HepG2 (cell line): ENCODE measurements at regions not wholly inside any gene's neighbourhood (a gene's known extent, or its start where the extent isn't known, plus 50 kb on each side); places are given as distances from the start of the nearest gene placed in this dataset.

Experiments
- ATAC-seq: fragments of 200-7000 bp; cut with Tn5 transposase; 3 replicates; pipeline ENCODE4 v1.9.1; 2020; ENCODE audit warnings: mild to moderate bottlenecking, moderate library complexity
- BruUV-seq: library from RNA; stranded (reverse); fragments of 400-500 nt; replicated peaks from 2 replicates; lab custom pipeline; 2021; lab: Mats Ljungman, UMichigan
- CTCF ChIA-PET: fragments of 300-600 bp; formaldehyde crosslinking; extraction: SDS; loops from one replicate; lab custom pipeline; 2021; ENCODE audit warnings: low total read pairs, inconsistent platforms, low intra/inter-chr PET ratio; lab: Yijun Ruan, JAX
- POLR2A ChIA-PET: fragments of 350-600 bp; sonication (Branson Sonifier 250); formaldehyde crosslinking; loops from one replicate; lab custom pipeline; 2020; ENCODE audit warnings: antibody characterized with exemption, inconsistent platforms; lab: Yijun Ruan, JAX
- DNase-seq: peaks from one replicate; pipeline ENCODE4 v3.0.0-alpha.2; 2015; ENCODE audit warnings: low spot score
- FAIRE-seq: peaks from 3 replicates; lab custom pipeline; 2011; peaks lifted over from hg19 to GRCh38; lab: Jason Lieb, UNC
- H2AFZ ChIP-seq: one replicate; pipeline ENCODE4 v1.6.1; 2011; ENCODE audit warnings: low read length, inconsistent platforms
- H3K27ac ChIP-seq: fragments of 300-600 bp; 3 replicates; pipeline ENCODE4 v1.8.0; 2011; ENCODE audit warnings: mixed run types, mild to moderate bottlenecking, mixed read lengths, low read length, inconsistent platforms; ENCODE audit not compliant: insufficient read depth; ENCODE audit errors: extremely low read length
- H3K27me3 ChIP-seq, 2 experiments: fragments of 200-600 bp in 1 of 2; 2 replicates in 1 of 2; 3 replicates in 1 of 2; pipeline versions ENCODE4 v1.6.0 to v1.8.0; 2011; ENCODE audit warnings: low read length in 2 of 2, mild to moderate bottlenecking in 2 of 2, moderate library complexity in 2 of 2, inconsistent platforms in 1 of 2; ENCODE audit not compliant: insufficient read depth in 2 of 2, control insufficient read depth in 1 of 2
- H3K36me3 ChIP-seq, 2 experiments: fragments of 200-600 bp in 1 of 2; replicated peaks in 1 of 2; 2 replicates in 1 of 2; 3 replicates in 1 of 2; pipeline versions ENCODE4 v1.5.1 to v1.8.0; 2011; ENCODE audit warnings: low read length in 2 of 2, inconsistent platforms in 1 of 2; ENCODE audit not compliant: insufficient read depth in 2 of 2, control insufficient read depth in 1 of 2
- H3K4me1 ChIP-seq: 2 replicates; pipeline ENCODE4 v1.5.1; 2012; ENCODE audit warnings: low read length, inconsistent platforms; ENCODE audit not compliant: insufficient read depth
- H3K4me2 ChIP-seq: 2 replicates; pipeline ENCODE4 v1.6.0; 2011; ENCODE audit warnings: low read depth, low read length, inconsistent platforms
- H3K4me3 ChIP-seq, 3 experiments: fragments of 200-600 bp in 1 of 3; sonication (generic), shearing (Covaris generic) in 1 of 3; replicated peaks in 1 of 3; 2 replicates each; pipeline ENCODE4 v1.5.1; 2011 to 2016; ENCODE audit warnings: low read length in 3 of 3, inconsistent platforms in 2 of 3, low read depth in 2 of 3, mild to moderate bottlenecking in 2 of 3, control low read depth in 1 of 3, mixed read lengths in 1 of 3; ENCODE audit not compliant: insufficient read depth in 1 of 3
- H3K79me2 ChIP-seq: one replicate; pipeline ENCODE4 v1.6.1; 2011; ENCODE audit warnings: low read length, inconsistent platforms; ENCODE audit not compliant: insufficient read depth
- H3K9ac ChIP-seq: 2 replicates; pipeline ENCODE4 v1.6.0; 2011; ENCODE audit warnings: mild to moderate bottlenecking, low read depth, low read length, inconsistent platforms; ENCODE audit not compliant: insufficient read depth
- H3K9me3 ChIP-seq: 2 replicates; pipeline ENCODE4 v1.5.1; 2012; ENCODE audit warnings: mild to moderate bottlenecking, low read length
- H4K20me1 ChIP-seq: 2 replicates; pipeline ENCODE4 v1.6.0; 2011; ENCODE audit warnings: inconsistent platforms, mild to moderate bottlenecking, low read length, moderate library complexity; ENCODE audit not compliant: insufficient read depth
- ADNP ChIP-seq: sonication (generic); formaldehyde crosslinking; IDR thresholded peaks from 2 replicates; pipeline ENCODE4 v1.4.0; 2020; ENCODE audit warnings: missing genetic modification reagents
- DR1 ChIP-seq: sonication (generic); formaldehyde crosslinking; IDR thresholded peaks from 2 replicates; pipeline ENCODE4 v1.8.0; 2021; ENCODE audit warnings: mild to moderate bottlenecking, missing genetic modification reagents, inconsistent platforms
- KAT8 ChIP-seq: IDR thresholded peaks from 2 replicates; pipeline ENCODE4 v1.6.1; 2016; ENCODE audit warnings: missing genetic modification reagents, missing compliant biosample characterization
- MIER2 ChIP-seq: IDR thresholded peaks from 2 replicates; pipeline ENCODE4 v1.6.1; 2016; ENCODE audit warnings: missing biosample characterization, missing genetic modification reagents
- PHF5A ChIP-seq: IDR thresholded peaks from one replicate; pipeline ENCODE4 v1.6.1; 2018; ENCODE audit warnings: low read depth, missing genetic modification reagents; ENCODE audit not compliant: unreplicated experiment
- PHF8 ChIP-seq: sonication (generic); formaldehyde crosslinking; IDR thresholded peaks from 2 replicates; pipeline ENCODE4 v1.5.0; 2020; ENCODE audit warnings: missing genetic modification reagents
- TARDBP ChIP-seq: sonication (generic); formaldehyde crosslinking; IDR thresholded peaks from 2 replicates; pipeline ENCODE4 v1.8.0; 2022; ENCODE audit warnings: mild to moderate bottlenecking, missing genetic modification reagents
- ZC3H4 ChIP-seq: sonication (generic); formaldehyde crosslinking; IDR thresholded peaks from 2 replicates; pipeline ENCODE4 v1.4.0; 2020; ENCODE audit warnings: missing genetic modification reagents, borderline replicate concordance
- ZFP1 ChIP-seq: IDR thresholded peaks from 2 replicates; pipeline ENCODE4 v1.6.1; 2016
- ZKSCAN1 ChIP-seq: fragments of 150-350 bp; IDR thresholded peaks from 2 replicates; pipeline ENCODE4 v1.6.1; 2014; ENCODE audit warnings: low read length
- ZNF274 ChIP-seq: sonication (generic); formaldehyde crosslinking; IDR thresholded peaks from 2 replicates; pipeline ENCODE4 v1.5.1; 2020; ENCODE audit warnings: mild to moderate bottlenecking, missing genetic modification reagents
- ZNF563 ChIP-seq: sonication (generic); formaldehyde crosslinking; IDR thresholded peaks from 2 replicates; pipeline ENCODE4 v1.8.0; 2022; ENCODE audit warnings: mild to moderate bottlenecking, moderate library complexity, missing genetic modification reagents
- ZNF775 ChIP-seq: sonication (generic); formaldehyde crosslinking; IDR thresholded peaks from 2 replicates; pipeline ENCODE4 v1.4.0; 2020; ENCODE audit warnings: missing genetic modification reagents, mild to moderate bottlenecking, moderate library complexity, borderline replicate concordance
- ZSCAN12 ChIP-seq: sonication (generic); formaldehyde crosslinking; IDR thresholded peaks from 2 replicates; pipeline ENCODE4 v1.9.0; 2021; ENCODE audit warnings: mild to moderate bottlenecking, missing genetic modification reagents
- WGBS: methylation state at CpG from one replicate; pipeline ENCODE4 v1.1.6; 2017; ENCODE audit warnings: low lambda C conversion rate; 5-methylcytosine and 5-hydroxymethylcytosine counted together
- in situ Hi-C: cut with HindIII; loops from 2 replicates; pipeline ENCODE4 v1.10.0; 2017; ENCODE audit warnings: low pct_unique_long_range_greater_than_20kb; ENCODE audit not compliant: extremely low pct_ligation_motif_present
- intact Hi-C: fragments of 100-400 bp; cut with micrococcal nuclease; formaldehyde crosslinking; loops from one replicate; pipeline ENCODE4 v1.10.0; 2022; ENCODE audit not compliant: unreplicated experiment

GRCh38 chr10:36278176-36278575 lies 636.1 kb upstream of the FZD8 start:
- WGBS = 12% methylated on average over 3 of the region's 3 CpGs

GRCh38 chr10:36277459-36277858 lies 635.4 kb upstream of the FZD8 start:
- in situ Hi-C loops (no loop called here), intact Hi-C loops (no loop called here)
- ChIA-PET CTCF (no interaction called here), POLR2A (no interaction called here)
- DNase-seq (no peak), ATAC-seq (no peak), FAIRE-seq (no peak)
- H4K20me1 ChIP-seq = no peaks in the 10 kb centered on the region
- H3K4me3 ChIP-seq = no peak overlapping the region
- H3K27ac ChIP-seq = no peak overlapping the region
- TF ChIP-seq ZFP1 (CRISPR knock-in tag) = no peak
- TF ChIP-seq ZKSCAN1 = no peak
- no peak for TF ChIP-seq PHF8
- TF ChIP-seq ZSCAN12 = no peak
- TF ChIP-seq ZNF563 = no peak
- no peak for TF ChIP-seq DR1 (CRISPR knock-in tag)
- TF ChIP-seq TARDBP (CRISPR knock-in tag) = no peak
- no peak for TF ChIP-seq ZNF274 (CRISPR knock-in tag)
- TF ChIP-seq KAT8 = no peak
- TF ChIP-seq MIER2 (CRISPR knock-in tag) = no peak
- no peak for TF ChIP-seq ZNF775 (CRISPR knock-in tag)
- TF ChIP-seq ZC3H4 (CRISPR knock-in tag) = no peak
- BruUV-seq = no TSS peak
- H3K36me3 ChIP-seq = no peaks in the 10 kb centered on the region
- H3K4me1 ChIP-seq = no peaks in the 10 kb centered on the region
- no peak overlapping the region for H3K4me2 ChIP-seq
- H3K9me3 ChIP-seq = no peaks in the 10 kb centered on the region
- H3K27me3 ChIP-seq = no peaks in the 10 kb centered on the region
- H3K79me2 ChIP-seq = no peaks in the 10 kb centered on the region
- no peak overlapping the region for H3K9ac ChIP-seq
- no peak overlapping the region for H2AFZ ChIP-seq

More at GRCh38 chr10:36278176-36278575, 636.1 kb upstream of the FZD8 start:
- Histone ChIP-seq H3K4me2 (no peak overlapping the region), H3K9me3 (peaks cover 2% of the 10 kb centered on the region; the same call in 1 of the 2 replicates), H2AFZ (no peak overlapping the region), H3K4me1 (no peaks in the 10 kb centered on the region), H3K27ac (no peak overlapping the region), H3K36me3 (no peaks in the 10 kb centered on the region), H3K27me3 (no peaks in the 10 kb centered on the region), H3K4me3 (no peak overlapping the region), H4K20me1 (no peaks in the 10 kb centered on the region)
- FAIRE-seq (no peak), ATAC-seq (no peak)
- intact Hi-C loops (no loop called here), in situ Hi-C loops (no loop called here)
- CTCF ChIA-PET = no interaction called here
- POLR2A ChIA-PET = no interaction called here
- TF ChIP-seq PHF5A (CRISPR knock-in tag) = no peak
- TF ChIP-seq ADNP (CRISPR knock-in tag) = no peak
- TF ChIP-seq, all 625 proteins: peak for 0
- Histone ChIP-seq H3K79me2 (no peaks in the 10 kb centered on the region), H3K9ac (no peak overlapping the region)
- no peak for DNase-seq
- no TSS peak for BruUV-seq
